Smooth muscle cell (in vitro differentiated cells): ENCODE measurements at regions not wholly inside any gene's neighbourhood (a gene's known extent, or its start where the extent isn't known, plus 50 kb on each side); places are given as distances from the start of the nearest gene placed in this dataset.

Experiments
- DNase-seq: peaks from one replicate; lab custom pipeline; 2025; ENCODE audit not compliant: unreplicated experiment; lab: John Stamatoyannopoulos, UW
- H2AFZ ChIP-seq: fragments of 200-600 bp; sonication (generic); 2 replicates; pipeline ENCODE4 v1.6.0; 2016; ENCODE audit warnings: antibody characterized with exemption, low read depth, mild to moderate bottlenecking
- H3F3A ChIP-seq: fragments of 200-600 bp; sonication (generic); 2 replicates; pipeline ENCODE4 v1.6.0; 2017; ENCODE audit warnings: antibody characterized with exemption, low read depth
- H3K27ac ChIP-seq: fragments of 200-600 bp; sonication (generic); 2 replicates; pipeline ENCODE4 v1.5.1; 2016; ENCODE audit warnings: low read depth, mild to moderate bottlenecking
- H3K27me3 ChIP-seq: fragments of 200-600 bp; sonication (generic); 2 replicates; pipeline ENCODE4 v1.6.1; 2016; ENCODE audit warnings: low read depth, mild to moderate bottlenecking
- H3K36me3 ChIP-seq: fragments of 200-600 bp; sonication (generic); 2 replicates; pipeline ENCODE4 v1.5.1; 2016; ENCODE audit warnings: low read depth
- H3K4me1 ChIP-seq: fragments of 200-600 bp; sonication (generic); 2 replicates; pipeline ENCODE4 v1.5.1; 2016; ENCODE audit warnings: low read depth
- H3K4me2 ChIP-seq: fragments of 200-600 bp; sonication (generic); 2 replicates; pipeline ENCODE4 v1.6.0; 2016; ENCODE audit warnings: mild to moderate bottlenecking
- H3K4me3 ChIP-seq: fragments of 200-600 bp; sonication (generic); 2 replicates; pipeline ENCODE4 v1.5.1; 2016; ENCODE audit warnings: mild to moderate bottlenecking
- H3K79me2 ChIP-seq: fragments of 200-600 bp; sonication (generic); 2 replicates; pipeline ENCODE4 v1.6.0; 2016; ENCODE audit warnings: low read depth, mild to moderate bottlenecking
- H3K9ac ChIP-seq: fragments of 200-600 bp; sonication (generic); 2 replicates; pipeline ENCODE4 v1.6.0; 2016; ENCODE audit warnings: low read depth
- H3K9me3 ChIP-seq: fragments of 200-600 bp; sonication (generic); replicated peaks from 2 replicates; pipeline ENCODE4 v1.5.1; 2016; ENCODE audit warnings: low read depth
- H4K20me1 ChIP-seq: fragments of 200-600 bp; sonication (generic); 2 replicates; pipeline ENCODE4 v1.6.0; 2016; ENCODE audit warnings: low read depth
- WGBS: methylation state at CpG from one replicate; pipeline ENCODE4 v1.1.7; 2016; ENCODE audit warnings: low lambda C conversion rate; 5-methylcytosine and 5-hydroxymethylcytosine counted together
- TF ChIP-seq, protein P1 (sequence below): fragments of 200-600 bp; sonication (generic); IDR thresholded peaks from 2 replicates; pipeline ENCODE4 v1.5.1; 2017; ENCODE audit warnings: borderline replicate concordance, mild to moderate bottlenecking, antibody characterized with exemption; ENCODE audit not compliant: insufficient read depth, poor library complexity, severe bottlenecking

GRCh38 chr10:4699950-4700730 is 125.9 kb upstream of the AKR1E2 start:
- Histone ChIP-seq H3K4me1 (peaks cover 3% of the 10 kb centered on the region), H3F3A (peaks cover 10% of the 10 kb centered on the region), H3K27me3 (no peaks in the 10 kb centered on the region), H3K27ac (no peak overlapping the region), H3K9ac (no peak overlapping the region), H3K4me2 (no peak overlapping the region), H4K20me1 (no peaks in the 10 kb centered on the region), H3K4me3 (no peak overlapping the region), H3K9me3 (no peaks in the 10 kb centered on the region), H2AFZ (peak overlapping the region; percentile 44), H3K79me2 (no peaks in the 10 kb centered on the region), H3K36me3 (no peaks in the 10 kb centered on the region)
- no peak for DNase-seq
- WGBS: 76% methylated on average over 3 of the region's 3 CpGs
- TF ChIP-seq, protein P1, sequence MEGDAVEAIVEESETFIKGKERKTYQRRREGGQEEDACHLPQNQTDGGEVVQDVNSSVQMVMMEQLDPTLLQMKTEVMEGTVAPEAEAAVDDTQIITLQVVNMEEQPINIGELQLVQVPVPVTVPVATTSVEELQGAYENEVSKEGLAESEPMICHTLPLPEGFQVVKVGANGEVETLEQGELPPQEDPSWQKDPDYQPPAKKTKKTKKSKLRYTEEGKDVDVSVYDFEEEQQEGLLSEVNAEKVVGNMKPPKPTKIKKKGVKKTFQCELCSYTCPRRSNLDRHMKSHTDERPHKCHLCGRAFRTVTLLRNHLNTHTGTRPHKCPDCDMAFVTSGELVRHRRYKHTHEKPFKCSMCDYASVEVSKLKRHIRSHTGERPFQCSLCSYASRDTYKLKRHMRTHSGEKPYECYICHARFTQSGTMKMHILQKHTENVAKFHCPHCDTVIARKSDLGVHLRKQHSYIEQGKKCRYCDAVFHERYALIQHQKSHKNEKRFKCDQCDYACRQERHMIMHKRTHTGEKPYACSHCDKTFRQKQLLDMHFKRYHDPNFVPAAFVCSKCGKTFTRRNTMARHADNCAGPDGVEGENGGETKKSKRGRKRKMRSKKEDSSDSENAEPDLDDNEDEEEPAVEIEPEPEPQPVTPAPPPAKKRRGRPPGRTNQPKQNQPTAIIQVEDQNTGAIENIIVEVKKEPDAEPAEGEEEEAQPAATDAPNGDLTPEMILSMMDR: no peak

GRCh38 chr10:4698075-4698474 is 127.9 kb upstream of the AKR1E2 start:
- Histone ChIP-seq H3F3A (no peaks in the 10 kb centered on the region), H4K20me1 (no peaks in the 10 kb centered on the region), H3K9me3 (no peaks in the 10 kb centered on the region), H3K27ac (no peak overlapping the region), H3K9ac (no peak overlapping the region), H3K4me2 (no peak overlapping the region), H3K27me3 (no peaks in the 10 kb centered on the region), H3K4me3 (no peak overlapping the region), H3K79me2 (no peaks in the 10 kb centered on the region), H2AFZ (no peak overlapping the region), H3K4me1 (no peaks in the 10 kb centered on the region), H3K36me3 (no peaks in the 10 kb centered on the region)
- no peak for DNase-seq
- WGBS: 72% methylated on average over 1 of the region's 1 CpG
- TF ChIP-seq, protein P1: no peak

GRCh38 chr10:4696186-4696585 is 129.8 kb upstream of the AKR1E2 start:
- no peak for DNase-seq

More at GRCh38 chr10:4696186-4696585, 129.8 kb upstream of the AKR1E2 start:
- no peak overlapping the region for H3K27ac ChIP-seq
- no peaks in the 10 kb centered on the region for H3K79me2 ChIP-seq
- no peak overlapping the region for H3K4me2 ChIP-seq
- H3K9ac ChIP-seq: no peak overlapping the region
- H3K27me3 ChIP-seq: no peaks in the 10 kb centered on the region
- no peak overlapping the region for H3K4me3 ChIP-seq
- no peaks in the 10 kb centered on the region for H3K36me3 ChIP-seq
- peaks cover 6% of the 10 kb centered on the region for H3K4me1 ChIP-seq
- TF ChIP-seq, protein P1: no peak
- H3F3A ChIP-seq: peaks cover 4% of the 10 kb centered on the region
- H3K9me3 ChIP-seq: no peaks in the 10 kb centered on the region
- H2AFZ ChIP-seq: no peak overlapping the region
- no peaks in the 10 kb centered on the region for H4K20me1 ChIP-seq
- WGBS: 78% methylated on average over 3 of the region's 3 CpGs
